T-helper 2 cell treated with Interferon-gamma antibody and Interleukin-4, amounts not matched to agents 5 μg/mL and 100 μg/mL, for 36 hours (primary cell): ENCODE measurements at regions not wholly inside any gene's neighbourhood (a gene's known extent, or its start where the extent isn't known, plus 50 kb on each side); places are given as distances from the start of the nearest gene placed in this dataset.
"Not testable (repeated sequence)": the region's sequence is repeated elsewhere in the genome, so short reads cannot be mapped to it uniquely, and the experiment has no call there.

Experiments used
- DNase-seq: peaks from one replicate; pipeline ENCODE4 v3.0.0; 2021; ENCODE audit warnings: low spot score
- H3K27ac Mint-ChIP-seq: one replicate; pipeline ENCODE4 v1.8.0; 2021; ENCODE audit warnings: mild to moderate bottlenecking, mixed read lengths
- H3K27me3 Mint-ChIP-seq: one replicate; pipeline ENCODE4 v1.8.0; 2021; ENCODE audit warnings: low read depth, mixed read lengths
- H3K36me3 Mint-ChIP-seq: one replicate; pipeline ENCODE4 v1.8.0; 2021; ENCODE audit warnings: low read depth, mixed read lengths
- H3K4me1 Mint-ChIP-seq: one replicate; pipeline ENCODE4 v1.8.0; 2021; ENCODE audit warnings: low read depth, mixed read lengths
- H3K4me3 Mint-ChIP-seq: one replicate; pipeline ENCODE4 v1.8.0; 2022; ENCODE audit warnings: mild to moderate bottlenecking, moderate library complexity, mixed read lengths
- H3K9me3 Mint-ChIP-seq: one replicate; pipeline ENCODE4 v1.8.0; 2021; ENCODE audit warnings: mixed read lengths

GRCh38 chr22:44650806-44651205 lies 51.2 kb upstream of the PRR5 start:
- Mint-ChIP-seq H3K36me3 (no peaks in the 10 kb centered on the region), H3K4me1 (no peaks in the 10 kb centered on the region), H3K27ac (no peak overlapping the region), H3K9me3 (no peaks in the 10 kb centered on the region), H3K4me3 (no peak overlapping the region), H3K27me3 (no peaks in the 10 kb centered on the region)
- DNase-seq: no peak

GRCh38 chr22:44648821-44649565 lies 53.0 kb upstream of the PRR5 start:
- no peak for DNase-seq
- no peak overlapping the region for H3K4me3 Mint-ChIP-seq
- H3K9me3 Mint-ChIP-seq: no peaks in the 10 kb centered on the region
- H3K27ac Mint-ChIP-seq: no peak overlapping the region
- no peaks in the 10 kb centered on the region for H3K4me1 Mint-ChIP-seq
- no peaks in the 10 kb centered on the region for H3K36me3 Mint-ChIP-seq
- H3K27me3 Mint-ChIP-seq: no peaks in the 10 kb centered on the region

- Mint-ChIP-seq H3K9me3 (no peaks in the 10 kb centered on the region), H3K36me3 (no peaks in the 10 kb centered on the region), H3K27ac (no peak overlapping the region), H3K4me3 (no peak overlapping the region), H3K27me3 (no peaks in the 10 kb centered on the region), H3K4me1 (no peaks in the 10 kb centered on the region)
- no peak for DNase-seq
Observed at GRCh38 chr22:44648085-44648820, 53.8 kb upstream of the PRR5 start.

GRCh38 chr22:44647141-44647540 lies 54.9 kb upstream of the PRR5 start:
- Mint-ChIP-seq H3K27ac (no peak overlapping the region), H3K4me3 (no peak overlapping the region), H3K4me1 (no peaks in the 10 kb centered on the region), H3K9me3 (no peaks in the 10 kb centered on the region), H3K36me3 (no peaks in the 10 kb centered on the region), H3K27me3 (no peaks in the 10 kb centered on the region)
- DNase-seq: no peak

GRCh38 chr22:44646668-44647067 lies 55.3 kb upstream of the PRR5 start:
- Mint-ChIP-seq H3K4me1 (no peaks in the 10 kb centered on the region), H3K4me3 (no peak overlapping the region), H3K27ac (no peak overlapping the region), H3K27me3 (no peaks in the 10 kb centered on the region), H3K9me3 (no peaks in the 10 kb centered on the region), H3K36me3 (no peaks in the 10 kb centered on the region)
- DNase-seq: no peak

GRCh38 chr22:44646141-44646540 lies 55.9 kb upstream of the PRR5 start:
- Mint-ChIP-seq H3K27ac (no peak overlapping the region), H3K27me3 (no peaks in the 10 kb centered on the region), H3K9me3 (no peaks in the 10 kb centered on the region), H3K36me3 (no peaks in the 10 kb centered on the region), H3K4me1 (no peaks in the 10 kb centered on the region), H3K4me3 (no peak overlapping the region)
- no peak for DNase-seq

GRCh38 chr22:44645531-44645930 lies 56.5 kb upstream of the PRR5 start:
- H3K27ac Mint-ChIP-seq: no peak overlapping the region
- no peaks in the 10 kb centered on the region for H3K36me3 Mint-ChIP-seq
- no peak for DNase-seq
- H3K9me3 Mint-ChIP-seq: no peaks in the 10 kb centered on the region
- no peak overlapping the region for H3K4me3 Mint-ChIP-seq
- H3K27me3 Mint-ChIP-seq: no peaks in the 10 kb centered on the region
- no peaks in the 10 kb centered on the region for H3K4me1 Mint-ChIP-seq

- Mint-ChIP-seq H3K27me3 (no peaks in the 10 kb centered on the region), H3K36me3 (no peaks in the 10 kb centered on the region), H3K4me3 (no peak overlapping the region), H3K9me3 (no peaks in the 10 kb centered on the region), H3K4me1 (no peaks in the 10 kb centered on the region), H3K27ac (no peak overlapping the region)
- no peak for DNase-seq
Observed at GRCh38 chr22:44645083-44645482, 56.9 kb upstream of the PRR5 start.

GRCh38 chr22:44643526-44644101 lies 58.4 kb upstream of the PRR5 start:
- not testable (repeated sequence) for DNase-seq, H3K36me3 Mint-ChIP-seq, H3K27ac Mint-ChIP-seq, H3K9me3 Mint-ChIP-seq, H3K27me3 Mint-ChIP-seq, H3K4me1 Mint-ChIP-seq, H3K4me3 Mint-ChIP-seq

GRCh38 chr22:44642096-44642644 lies 59.8 kb upstream of the PRR5 start:
- no peak for DNase-seq
- no peaks in the 10 kb centered on the region for H3K27me3 Mint-ChIP-seq
- H3K36me3 Mint-ChIP-seq: no peaks in the 10 kb centered on the region
- H3K27ac Mint-ChIP-seq: no peak overlapping the region
- H3K4me3 Mint-ChIP-seq: no peak overlapping the region
- H3K4me1 Mint-ChIP-seq: no peaks in the 10 kb centered on the region
- H3K9me3 Mint-ChIP-seq: no peaks in the 10 kb centered on the region

- Mint-ChIP-seq H3K36me3 (no peaks in the 10 kb centered on the region), H3K4me3 (no peak overlapping the region), H3K27me3 (peaks cover 4% of the 10 kb centered on the region), H3K27ac (no peak overlapping the region), H3K9me3 (no peaks in the 10 kb centered on the region), H3K4me1 (no peaks in the 10 kb centered on the region)
- DNase-seq: no peak
Observed at GRCh38 chr22:44640618-44641155, 61.3 kb upstream of the PRR5 start.

GRCh38 chr22:44639891-44640617 lies 62.0 kb upstream of the PRR5 start:
- H3K27ac Mint-ChIP-seq: no peak overlapping the region
- no peaks in the 10 kb centered on the region for H3K4me1 Mint-ChIP-seq
- H3K27me3 Mint-ChIP-seq: peaks cover 4% of the 10 kb centered on the region
- no peaks in the 10 kb centered on the region for H3K9me3 Mint-ChIP-seq
- no peak for DNase-seq
- H3K4me3 Mint-ChIP-seq: no peak overlapping the region
- no peaks in the 10 kb centered on the region for H3K36me3 Mint-ChIP-seq

GRCh38 chr22:44638971-44639760 lies 62.8 kb upstream of the PRR5 start:
- H3K27me3 Mint-ChIP-seq: peaks cover 4% of the 10 kb centered on the region
- H3K4me1 Mint-ChIP-seq: no peaks in the 10 kb centered on the region
- H3K9me3 Mint-ChIP-seq: no peaks in the 10 kb centered on the region
- no peak overlapping the region for H3K4me3 Mint-ChIP-seq
- no peak overlapping the region for H3K27ac Mint-ChIP-seq
- no peak for DNase-seq
- H3K36me3 Mint-ChIP-seq: no peaks in the 10 kb centered on the region
